Natural killer cell (primary cell): ENCODE measurements at regions not wholly inside any gene's neighbourhood (a gene's known extent, or its start where the extent isn't known, plus 50 kb on each side); places are given as distances from the start of the nearest gene placed in this dataset.

ENCODE experiments used
- ATAC-seq, 3 donors: fragments of 150-1000 bp in 2 of 3; fragments of 200-7000 bp in 1 of 3; cut with Tn5 transposase; 1 replicate in 1 of 3; 2 replicates in 2 of 3; pipeline ENCODE4 v1.10.0; 2021; ENCODE audit warnings: mild to moderate bottlenecking in 2 of 3, moderate library complexity in 2 of 3
- DNase-seq, 2 donors: peaks; one replicate each; pipeline versions ENCODE4 v3.0.0 to v3.0.0-alpha.2; 2013 to 2021; ENCODE audit warnings: mixed read lengths in 1 of 2
- H3K27ac ChIP-seq: one replicate; pipeline ENCODE4 v1.5.1; 2013; ENCODE audit warnings: mild to moderate bottlenecking, low read length
- H3K27me3 ChIP-seq: one replicate; pipeline ENCODE4 v1.6.1; 2013; ENCODE audit warnings: low read length; ENCODE audit not compliant: control insufficient read depth, insufficient read depth
- H3K36me3 ChIP-seq: one replicate; pipeline ENCODE4 v1.6.1; 2013; ENCODE audit warnings: low read length; ENCODE audit not compliant: control insufficient read depth, insufficient read depth
- H3K4me1 ChIP-seq: one replicate; pipeline ENCODE4 v1.6.1; 2013; ENCODE audit warnings: low read length; ENCODE audit not compliant: control insufficient read depth, insufficient read depth
- H3K4me3 ChIP-seq: one replicate; pipeline ENCODE4 v1.5.1; 2013; ENCODE audit warnings: low read length
- H3K9me3 ChIP-seq: one replicate; pipeline ENCODE4 v1.6.1; 2013; ENCODE audit warnings: low read length; ENCODE audit not compliant: control insufficient read depth, insufficient read depth
- H3K27ac Mint-ChIP-seq, 2 donors: one replicate each; pipeline ENCODE4 v1.8.0; 2022; ENCODE audit warnings: mild to moderate bottlenecking in 2 of 2, mixed read lengths in 2 of 2, moderate library complexity in 1 of 2
- H3K27me3 Mint-ChIP-seq, 2 donors: one replicate each; pipeline ENCODE4 v1.8.0; 2022; ENCODE audit warnings: low read depth in 2 of 2, mixed read lengths in 2 of 2
- H3K36me3 Mint-ChIP-seq: one replicate; pipeline ENCODE4 v1.8.0; 2022; ENCODE audit warnings: mixed read lengths
- H3K4me1 Mint-ChIP-seq, 2 donors: one replicate each; pipeline ENCODE4 v1.8.0; 2022; ENCODE audit warnings: mixed read lengths in 2 of 2
- H3K4me3 Mint-ChIP-seq: one replicate; pipeline ENCODE4 v1.8.0; 2022; ENCODE audit warnings: mild to moderate bottlenecking, moderate library complexity, mixed read lengths
- H3K9me3 Mint-ChIP-seq, 2 donors: one replicate each; pipeline ENCODE4 v1.8.0; 2022; ENCODE audit warnings: mixed read lengths in 2 of 2
- CTCF ChIP-seq: fragments of 200-600 bp; IDR thresholded peaks from one replicate; pipeline ENCODE4 v1.8.0; 2022; ENCODE audit warnings: antibody characterized with exemption
- WGBS: methylation state at CpG from one replicate; pipeline ENCODE4 v1.1.7; 2013; ENCODE audit warnings: missing lambda C conversion rate; ENCODE audit not compliant: insufficient coverage; 5-methylcytosine and 5-hydroxymethylcytosine counted together
- intact Hi-C: fragments of 100-400 bp; cut with micrococcal nuclease; formaldehyde crosslinking; loops from one replicate; pipeline ENCODE4 v1.14.2; 2022

DNA sequence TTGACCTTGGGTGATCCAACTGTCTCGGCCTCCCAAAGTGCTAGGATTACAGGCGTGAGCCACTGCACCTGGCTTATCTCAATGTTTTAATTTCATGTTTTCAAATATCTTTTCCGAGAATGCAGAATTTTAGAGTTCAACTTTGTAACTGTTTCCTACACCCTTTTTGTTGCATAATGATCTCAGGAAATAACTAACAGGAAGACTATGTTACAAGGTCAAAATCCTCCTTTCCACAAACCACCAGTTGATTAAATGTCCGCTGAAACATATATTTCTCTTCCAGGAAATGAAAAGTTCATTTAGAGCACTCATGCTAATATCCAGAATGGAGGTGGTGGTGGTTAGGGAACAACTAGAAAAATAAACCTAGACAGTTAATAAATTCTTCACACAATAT, 377.8 kb downstream of the PPP4R3C start:
- Histone ChIP-seq H3K4me3 (no peak overlapping the region), H3K9me3 (no peaks in the 10 kb centered on the region), H3K27me3 (no peaks in the 10 kb centered on the region), H3K27ac (no peak overlapping the region), H3K36me3 (no peaks in the 10 kb centered on the region), H3K4me1 (no peaks in the 10 kb centered on the region)
- Mint-ChIP-seq H3K36me3 (no peaks in the 10 kb centered on the region), H3K27ac (no peak overlapping the region), H3K4me3 (no peak overlapping the region), H3K27me3 (no peaks in the 10 kb centered on the region), H3K9me3 (no peaks in the 10 kb centered on the region), H3K4me1 (no peaks in the 10 kb centered on the region)
- no peak for DNase-seq
- no peak for TF ChIP-seq CTCF
- no peak for ATAC-seq
- 94% methylated on average over 3 of the region's 4 CpGs for WGBS
- intact Hi-C loops, result no loop called here

DNA sequence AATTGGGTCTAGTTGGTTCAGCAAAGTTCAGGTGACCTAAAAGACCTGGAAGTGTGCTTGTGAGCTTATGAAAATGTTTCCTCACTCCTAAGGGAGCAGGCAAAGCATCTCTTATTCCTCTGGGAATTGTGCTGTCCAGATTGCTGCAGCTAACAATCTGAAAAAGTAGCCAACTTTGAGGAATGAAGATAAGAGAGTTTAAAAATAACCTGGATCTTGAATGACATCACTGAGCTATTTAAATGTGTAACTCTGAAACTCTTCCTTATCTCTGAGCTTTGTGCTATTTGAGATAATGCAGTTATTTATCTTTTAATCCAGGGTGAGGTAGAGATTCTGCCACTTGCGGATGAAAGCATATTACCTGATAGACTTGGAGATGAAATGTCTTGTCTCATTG, 384.8 kb downstream of the PPP4R3C start:
- no peaks in the 10 kb centered on the region for H3K27me3 ChIP-seq
- TF ChIP-seq CTCF, result no peak
- no peak overlapping the region for H3K27ac Mint-ChIP-seq
- ATAC-seq (no peak), DNase-seq (no peak)
- no peaks in the 10 kb centered on the region for H3K9me3 ChIP-seq
- peaks cover 3 to 4% of the 10 kb centered on the region in 2 donors for H3K9me3 Mint-ChIP-seq
- H3K4me1 ChIP-seq, result no peaks in the 10 kb centered on the region
- intact Hi-C loops, result loop anchor here (5.0 kb wide), 1 partner anchor 141 kb away; no protein-coding TSS in a partner anchor
- H3K27me3 Mint-ChIP-seq, result no peaks in the 10 kb centered on the region
- H3K36me3 Mint-ChIP-seq, result no peaks in the 10 kb centered on the region
- no peak overlapping the region for H3K27ac ChIP-seq
- WGBS, result 88% methylated on average over 1 of the region's 1 CpG
- H3K4me1 Mint-ChIP-seq, result no peaks in the 10 kb centered on the region
- H3K36me3 ChIP-seq, result no peaks in the 10 kb centered on the region
- no peak overlapping the region for H3K4me3 Mint-ChIP-seq
- H3K4me3 ChIP-seq, result no peak overlapping the region

DNA sequence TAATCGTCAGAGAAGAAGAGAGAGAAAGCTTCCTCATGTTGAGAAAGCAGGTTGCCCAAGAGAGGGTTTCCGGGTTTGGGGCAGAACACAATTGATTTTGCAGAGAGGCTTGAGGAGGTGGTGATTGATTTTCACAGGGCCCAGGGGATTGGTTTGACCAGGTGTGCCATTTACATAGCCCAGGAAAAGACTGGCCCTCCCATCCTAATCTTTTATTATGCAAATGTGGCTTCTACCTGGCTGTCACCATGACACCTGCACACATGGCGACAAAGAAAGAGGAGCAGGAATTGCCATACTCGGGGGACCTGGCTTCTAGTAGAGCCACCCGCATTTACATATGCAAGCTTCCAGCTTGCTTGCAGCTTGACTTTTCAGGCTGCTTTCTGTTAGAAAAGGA, 405.3 kb downstream of the PPP4R3C start:
- Histone ChIP-seq H3K27ac (no peak overlapping the region), H3K27me3 (no peaks in the 10 kb centered on the region), H3K4me3 (no peak overlapping the region), H3K9me3 (no peaks in the 10 kb centered on the region), H3K4me1 (no peaks in the 10 kb centered on the region), H3K36me3 (no peaks in the 10 kb centered on the region)
- intact Hi-C loops, result no loop called here
- Mint-ChIP-seq H3K9me3 (peaks cover 3 to 5% of the 10 kb centered on the region in 2 donors), H3K27me3 (no peaks in the 10 kb centered on the region), H3K27ac (no peak overlapping the region), H3K4me3 (no peak overlapping the region), H3K36me3 (no peaks in the 10 kb centered on the region), H3K4me1 (no peaks in the 10 kb centered on the region)
- ATAC-seq, result no peak
- no peak for DNase-seq
- TF ChIP-seq CTCF, result no peak
- WGBS, result 82% methylated on average over 5 of the region's 5 CpGs

DNA sequence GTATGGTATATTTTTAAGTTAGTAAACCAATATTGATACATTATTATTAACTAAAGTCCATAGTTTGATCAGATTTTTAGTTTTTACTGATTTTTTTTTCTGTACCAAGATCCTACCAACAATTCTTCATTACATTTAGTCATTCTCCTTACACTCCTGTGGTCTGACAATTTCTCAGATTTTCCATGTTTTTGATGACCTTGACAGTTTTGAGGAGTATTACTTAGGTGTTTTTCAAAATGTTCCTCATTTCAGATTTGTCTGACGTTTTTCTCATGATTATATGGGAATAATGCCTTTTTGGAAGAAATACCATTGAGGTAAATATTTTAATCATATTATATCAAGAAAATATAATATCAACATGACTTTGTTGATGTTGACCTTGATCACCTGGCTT, 423.8 kb downstream of the PPP4R3C start:
- no peak overlapping the region for H3K4me3 Mint-ChIP-seq
- H3K4me1 Mint-ChIP-seq, result no peaks in the 10 kb centered on the region
- no peaks in the 10 kb centered on the region for H3K36me3 ChIP-seq
- H3K9me3 Mint-ChIP-seq, result peaks cover 2 to 7% of the 10 kb centered on the region in 2 donors
- no peak for ATAC-seq
- no peaks in the 10 kb centered on the region for H3K27me3 Mint-ChIP-seq
- no peaks in the 10 kb centered on the region for H3K9me3 ChIP-seq
- WGBS, result no CpG with 5 or more reads among the region's 1 CpG
- no peak overlapping the region for H3K4me3 ChIP-seq
- no peaks in the 10 kb centered on the region for H3K4me1 ChIP-seq
- TF ChIP-seq CTCF, result no peak
- intact Hi-C loops, result no loop called here
- H3K27ac Mint-ChIP-seq, result no peak overlapping the region
- H3K27ac ChIP-seq, result no peak overlapping the region
- H3K36me3 Mint-ChIP-seq, result no peaks in the 10 kb centered on the region
- no peaks in the 10 kb centered on the region for H3K27me3 ChIP-seq
- no peak for DNase-seq
